ENCODE measurements at regions not wholly inside any gene's neighbourhood (a gene's known extent, or its start where the extent isn't known, plus 50 kb on each side); places are given as distances from the start of the nearest gene placed in this dataset.

DNA sequence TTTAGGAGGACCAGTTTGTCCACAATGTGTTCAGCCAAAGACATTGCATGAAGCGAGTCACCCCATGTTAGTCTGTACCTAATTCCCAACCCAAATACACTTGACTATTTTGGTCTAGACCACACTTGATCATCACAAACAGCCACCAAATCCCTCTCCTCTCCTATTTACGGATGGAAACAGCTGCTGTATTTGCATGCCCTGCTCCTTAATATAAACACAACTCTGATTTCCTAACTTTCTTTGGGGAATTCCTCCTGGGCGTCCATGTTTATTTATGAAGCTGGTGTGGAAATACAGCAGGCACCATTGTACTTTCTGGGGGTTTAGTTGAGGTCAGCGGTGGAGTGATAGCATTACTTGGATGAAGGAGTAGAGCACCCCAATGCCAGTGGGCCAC, 235.2 kb downstream of the TLE3 start:
- no peak for TF ChIP-seq FOXM1 (IDR thresholded peaks at IDR 0.05; ENCODE audit: borderline replicate concordance, low read depth)
- no peak for TF ChIP-seq ZBTB7A (IDR thresholded peaks at IDR 0.05; ENCODE audit: low read depth)
- TF ChIP-seq TAF1 (IDR thresholded peaks at IDR 0.05; ENCODE audit: low read depth), result no peak
- TF ChIP-seq EP300 (IDR thresholded peaks at IDR 0.05; ENCODE audit: borderline replicate concordance), result no peak
- TF ChIP-seq NFIC (IDR thresholded peaks at IDR 0.05), result no peak
- no peak for TF ChIP-seq MAX (IDR thresholded peaks at IDR 0.05)
- no peak for TF ChIP-seq EGR1 (IDR thresholded peaks at IDR 0.05)
- no peak for TF ChIP-seq RAD21 (IDR thresholded peaks at IDR 0.05; ENCODE audit: low read depth)

Data from Ishikawa (cell line).